DMS79 treated with DMSO at 0.1 percent for 48 hours (cell line): ENCODE measurements at regions not wholly inside any gene's neighbourhood (a gene's known extent, or its start where the extent isn't known, plus 50 kb on each side); places are given as distances from the start of the nearest gene placed in this dataset.

Experiments
- DNase-seq: peaks from one replicate; lab custom pipeline; 2025; lab: John Stamatoyannopoulos, UW

DNA sequence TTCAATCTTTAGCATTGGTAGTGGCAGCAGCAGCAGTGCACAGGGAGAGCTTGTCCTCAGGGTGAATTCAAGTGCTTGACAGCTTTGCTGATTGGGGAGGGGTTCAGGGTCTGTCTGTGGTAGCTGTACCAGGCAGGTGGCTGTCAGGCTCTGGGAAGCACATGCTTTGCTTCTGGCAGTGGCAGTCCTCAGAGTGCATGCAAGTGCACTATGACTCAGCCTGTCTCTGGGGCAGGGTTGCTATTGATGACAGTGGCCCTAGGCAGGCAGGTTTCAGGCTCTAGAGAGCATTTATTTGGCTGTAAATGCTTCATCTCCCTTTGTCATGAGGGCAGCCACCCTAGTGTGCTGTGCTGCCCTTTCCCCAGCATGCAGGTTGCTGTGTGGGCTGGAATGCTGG lies 251.9 kb upstream of the LRRC7 start:
- DNase-seq: no peak

GRCh38 chr1:69319287-69319686 lies 248.4 kb upstream of the LRRC7 start:
- DNase-seq: no peak

GRCh38 chr1:69320757-69321211 lies 246.9 kb upstream of the LRRC7 start:
- DNase-seq: no peak

DNA sequence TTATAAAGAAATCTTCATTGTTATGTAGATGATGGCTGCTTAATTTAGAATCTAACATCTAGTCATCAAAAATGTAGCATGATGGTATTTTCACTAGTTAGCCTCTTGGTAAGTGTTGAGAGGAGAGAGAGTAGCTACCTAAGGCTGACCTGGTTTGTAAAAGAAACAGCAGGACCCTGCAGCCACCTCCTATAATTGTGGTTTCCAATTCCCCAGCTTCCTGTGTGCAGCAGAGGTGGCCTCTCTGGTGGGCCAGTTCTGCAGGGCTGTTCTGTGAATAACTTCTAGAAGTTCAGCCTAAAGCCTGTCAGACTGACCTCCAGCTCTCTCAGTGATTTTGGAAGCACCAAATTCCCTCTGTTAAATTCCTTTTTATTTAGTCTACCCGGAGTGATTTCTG lies 246.4 kb upstream of the LRRC7 start:
- DNase-seq: no peak

DNA sequence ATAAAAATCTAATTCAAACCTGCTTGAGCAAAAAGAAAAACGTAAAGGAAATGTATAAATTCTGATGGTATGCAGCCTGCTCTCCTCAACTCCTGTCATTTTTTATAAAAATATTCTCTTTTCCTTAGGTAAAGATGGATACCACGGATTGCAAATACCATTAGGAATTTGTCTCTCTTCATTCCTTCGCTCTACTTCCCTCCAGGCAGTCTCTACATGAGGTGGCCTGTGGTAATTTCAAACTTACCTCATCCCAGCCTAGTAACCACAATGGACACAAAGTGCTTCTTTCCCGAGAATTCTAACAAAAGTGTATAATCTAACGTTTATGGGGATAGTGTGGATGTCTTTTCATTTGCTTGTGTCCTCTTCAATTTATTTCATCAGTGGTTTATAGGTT lies 239.5 kb upstream of the LRRC7 start:
- DNase-seq: no peak

GRCh38 chr1:69363236-69363635 lies 204.5 kb upstream of the LRRC7 start:
- DNase-seq: no peak

- no peak for DNase-seq
These were observed 194.2 kb upstream of the LRRC7 start for GRCh38 chr1:69373520-69373919.

DNA sequence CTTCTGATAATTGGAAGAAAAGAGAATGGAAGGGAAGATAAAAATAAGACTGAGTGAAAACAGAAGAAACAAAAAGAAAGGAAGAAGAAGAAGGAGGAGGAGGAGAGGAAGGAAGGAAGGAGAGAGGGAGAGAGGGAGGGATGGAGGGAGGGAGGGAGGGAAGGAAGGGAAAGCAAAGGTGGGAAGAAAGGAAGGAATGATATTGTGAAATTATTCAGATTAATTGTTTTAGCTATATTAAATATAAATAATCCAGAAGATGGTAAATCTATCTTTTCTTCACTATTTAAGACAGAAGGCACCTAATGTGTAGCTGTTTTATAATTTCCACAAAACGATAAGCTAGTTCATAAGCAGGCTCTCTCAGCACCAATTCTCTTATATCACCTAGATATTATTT lies 191.3 kb upstream of the LRRC7 start:
- DNase-seq: no peak

DNA sequence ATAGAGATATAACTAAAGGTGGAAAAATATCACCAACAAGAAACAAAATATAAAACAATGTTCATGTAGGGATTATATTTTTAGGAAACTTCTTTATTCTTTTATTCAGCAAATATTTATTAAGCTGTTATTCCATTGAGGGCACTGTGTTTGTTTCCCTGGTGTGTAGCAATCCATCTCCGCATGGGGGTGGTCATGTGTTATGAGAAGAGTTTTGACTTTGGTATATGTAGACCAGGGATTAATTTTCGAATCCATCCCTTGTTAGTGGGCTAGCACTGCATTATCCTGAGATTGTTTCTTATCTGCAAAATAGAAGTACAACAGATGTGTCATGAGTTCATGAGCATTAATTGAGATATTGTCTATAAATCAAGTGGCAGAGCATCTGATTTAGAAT lies 190.2 kb upstream of the LRRC7 start:
- no peak for DNase-seq

DNA sequence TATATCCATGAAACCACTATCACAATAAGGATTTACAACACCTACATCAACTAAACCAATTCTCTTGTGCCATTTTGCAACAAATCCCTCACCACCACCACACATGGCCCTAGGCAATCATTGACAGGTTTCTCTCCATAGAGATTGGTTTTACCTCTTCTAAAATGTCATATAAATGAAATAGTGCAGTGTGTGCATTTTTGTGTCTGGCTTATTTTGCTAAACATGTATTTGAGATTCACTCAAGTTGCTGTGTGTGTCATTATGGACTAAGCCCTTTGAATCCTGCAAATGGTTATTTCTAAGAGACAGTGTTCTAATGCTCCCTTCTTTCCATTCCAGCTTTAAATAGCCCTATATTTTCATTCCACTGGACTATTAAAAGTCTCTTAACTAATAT lies 179.7 kb upstream of the LRRC7 start:
- no peak for DNase-seq

- no peak for DNase-seq
These were observed 167.6 kb upstream of the LRRC7 start for GRCh38 chr1:69400128-69400527.

GRCh38 chr1:69401879-69402278 lies 165.8 kb upstream of the LRRC7 start:
- DNase-seq: no peak

- DNase-seq: no peak
These were observed 163.9 kb upstream of the LRRC7 start for GRCh38 chr1:69403756-69404320.

GRCh38 chr1:69404486-69404885 lies 163.2 kb upstream of the LRRC7 start:
- no peak for DNase-seq

- DNase-seq: no peak
These were observed 161.5 kb upstream of the LRRC7 start for GRCh38 chr1:69406244-69406643.

- no peak for DNase-seq
These were observed 157.8 kb upstream of the LRRC7 start for GRCh38 chr1:69409731-69410456.

DNA sequence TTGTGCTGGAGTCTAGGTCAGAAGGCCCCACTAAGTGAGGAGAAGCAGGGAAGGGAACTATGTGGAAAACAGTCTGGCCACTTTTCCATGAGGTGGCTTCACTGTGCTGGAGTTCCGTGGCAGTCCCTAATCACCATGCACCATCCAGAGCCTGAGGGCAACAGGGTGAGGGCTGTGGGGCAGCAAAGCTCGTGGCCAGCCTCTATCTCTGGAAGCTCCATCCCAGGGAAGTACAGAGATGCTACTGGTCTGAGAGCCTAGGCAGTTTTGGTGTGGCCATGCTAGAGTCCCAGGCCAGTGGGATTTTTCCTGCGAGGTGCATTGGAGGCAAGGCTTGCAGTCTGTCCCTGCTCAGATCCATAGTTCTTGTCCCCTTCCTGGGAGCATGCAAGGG lies 157.3 kb upstream of the LRRC7 start:
- DNase-seq: no peak

DNA sequence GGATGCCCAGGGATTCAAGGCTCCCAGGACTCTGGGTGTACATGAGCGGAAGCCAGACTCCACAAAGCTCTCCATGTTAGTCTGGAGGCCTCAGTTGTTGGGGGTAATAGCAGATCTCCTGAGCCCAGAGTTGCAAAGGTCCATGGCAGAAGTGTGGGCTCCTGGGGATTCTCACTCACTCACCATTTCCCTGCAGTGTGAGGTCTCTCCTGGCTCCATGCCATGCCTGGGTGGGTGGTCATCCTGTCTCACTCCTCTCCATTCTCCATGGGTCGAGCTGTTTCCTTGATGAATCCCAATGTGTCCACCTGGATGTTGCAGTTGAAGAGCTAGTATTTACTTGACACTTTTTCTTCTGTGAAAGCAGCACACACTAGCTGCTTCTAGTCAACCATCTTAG lies 156.8 kb upstream of the LRRC7 start:
- DNase-seq: no peak

DNA sequence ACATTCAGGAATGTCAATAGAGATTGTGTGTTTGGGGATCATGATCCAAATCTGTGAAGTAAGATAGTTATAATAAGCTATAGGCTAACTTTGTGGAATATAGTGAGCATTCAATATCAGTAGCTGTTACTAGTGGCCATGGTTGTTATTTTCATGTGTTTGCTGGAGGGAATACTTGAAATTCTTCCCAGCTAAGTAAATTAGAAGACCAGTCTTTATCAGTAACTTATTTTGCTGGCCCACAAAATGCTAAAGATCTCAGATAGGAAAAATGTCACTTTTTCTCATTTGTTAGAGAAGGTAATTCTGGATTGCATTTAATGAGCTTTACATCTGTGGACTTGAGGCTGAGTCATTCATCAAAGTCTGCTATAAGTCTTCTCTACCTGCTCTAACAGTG lies 156.1 kb upstream of the LRRC7 start:
- DNase-seq: no peak

GRCh38 chr1:69413129-69413528 lies 154.6 kb upstream of the LRRC7 start:
- DNase-seq: no peak

DNA sequence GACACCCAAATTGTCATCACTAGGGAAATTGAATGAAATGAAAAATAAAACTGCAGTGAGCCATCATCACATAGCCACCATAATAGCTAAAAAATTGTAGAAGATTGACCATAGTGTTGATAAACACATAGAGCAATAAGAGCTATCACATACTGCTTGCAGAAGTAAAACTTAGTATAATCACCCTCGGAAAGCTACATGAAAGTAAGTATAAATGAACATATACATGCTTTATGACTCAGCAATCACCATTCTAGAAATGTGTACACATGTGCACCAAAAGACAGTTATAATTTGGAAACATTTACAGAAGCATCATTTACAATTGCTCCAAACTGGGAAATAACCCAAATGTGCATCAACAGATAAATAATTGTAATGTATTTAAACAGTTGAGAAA lies 153.1 kb upstream of the LRRC7 start:
- DNase-seq: no peak

- DNase-seq: no peak
These were observed 146.4 kb upstream of the LRRC7 start for GRCh38 chr1:69421286-69421685.

GRCh38 chr1:69425871-69426270 lies 141.9 kb upstream of the LRRC7 start:
- DNase-seq: no peak

DNA sequence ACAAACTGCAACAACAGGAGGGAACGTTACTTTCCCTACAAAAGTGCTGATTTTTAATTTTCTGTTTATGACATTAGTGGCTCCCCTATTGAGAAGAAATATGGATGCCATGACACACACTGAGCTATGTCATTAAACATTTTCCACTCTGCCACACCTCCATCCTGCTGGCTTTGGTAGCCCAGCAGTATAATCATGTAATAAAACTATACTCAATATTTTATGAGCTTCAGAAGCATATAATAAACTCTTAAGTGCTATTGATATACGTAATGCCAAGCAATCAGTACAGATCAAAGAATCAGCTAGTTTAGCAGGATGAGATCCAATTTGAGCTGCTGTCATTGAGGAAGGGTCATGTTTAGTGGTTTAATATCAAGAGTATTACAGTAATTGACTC lies 141.3 kb upstream of the LRRC7 start:
- no peak for DNase-seq
